ENCODE measurements at regions not wholly inside any gene's neighbourhood (a gene's known extent, or its start where the extent isn't known, plus 50 kb on each side); places are given as distances from the start of the nearest gene placed in this dataset.
A peak's percentile ranks its signal among the peaks of the same experiment; 100 is the strongest.

DNA sequence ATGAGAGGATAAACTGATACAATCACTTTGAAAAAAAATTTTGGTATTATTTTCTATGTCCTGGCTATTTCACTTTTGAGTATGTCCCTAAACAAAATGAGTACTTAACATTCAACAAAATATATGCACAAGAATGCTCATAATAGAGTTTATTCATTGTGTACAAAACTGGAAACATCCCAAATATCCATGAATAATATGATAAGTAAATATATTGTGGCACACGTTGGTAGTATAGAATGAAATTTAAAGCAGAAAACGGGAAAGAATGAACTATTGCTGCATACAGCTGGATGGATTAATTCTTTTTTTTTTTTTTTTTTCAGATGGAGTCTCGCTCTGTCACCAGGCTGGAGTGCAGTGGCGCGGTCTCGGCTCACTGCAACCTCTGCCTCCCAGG, 725.2 kb downstream of the LTN1 start:
- no peaks in the 10 kb centered on the region for H3K27me3 ChIP-seq (ENCODE audit: insufficient read depth, low read length)
- H3K4me3 ChIP-seq (ENCODE audit: low read depth, low read length) = no peak overlapping the region
- H2BK5ac ChIP-seq (ENCODE audit: low read depth, low read length, poor library complexity) = no peak overlapping the region
- H2AFZ ChIP-seq (ENCODE audit: insufficient read depth, low read length, poor library complexity) = no peak overlapping the region
- no peaks in the 10 kb centered on the region for H3K4me1 ChIP-seq (ENCODE audit: control insufficient read depth in 1 of 2, insufficient read depth in 2 of 2, low read length in 2 of 2)
- WGBS (ENCODE audit: extremely low coverage, insufficient coverage, insufficient read length) = no CpG with 5 or more reads among the region's 6 CpGs
- peak overlapping the region; percentile 14 for H4K91ac ChIP-seq (ENCODE audit: low read depth, low read length)
- H2BK120ac ChIP-seq (ENCODE audit: insufficient read depth, low read length, poor library complexity) = no peak overlapping the region
- H3K4ac ChIP-seq (ENCODE audit: low read depth, low read length) = no peak overlapping the region
- no peak for DNase-seq
- H3K36me3 ChIP-seq (ENCODE audit: control insufficient read depth in 1 of 2, insufficient read depth in 2 of 2, low read length in 2 of 2) = no peaks in the 10 kb centered on the region
- no peak overlapping the region for H3K9ac ChIP-seq (ENCODE audit: low read length)
- no peaks in the 10 kb centered on the region for H3K9me3 ChIP-seq (ENCODE audit: insufficient read depth, low read depth, low read length)
- no peaks in the 10 kb centered on the region for H3K79me2 ChIP-seq (ENCODE audit: control insufficient read depth, insufficient read depth, low read length, poor library complexity)
- H3K14ac ChIP-seq (ENCODE audit: low read length) = no peak overlapping the region
- H3K4me2 ChIP-seq (ENCODE audit: low read length) = no peak overlapping the region
- no peak overlapping the region for H2BK12ac ChIP-seq (ENCODE audit: low read length)
- H3K27ac ChIP-seq (ENCODE audit: low read depth, low read length) = no peak overlapping the region
- peaks cover 5% of the 10 kb centered on the region for H3K79me1 ChIP-seq (ENCODE audit: low read length)
- no peak overlapping the region for H2AK5ac ChIP-seq (ENCODE audit: low read length)
- no peak overlapping the region for H4K12ac ChIP-seq (ENCODE audit: low read depth, low read length)
- H3K23ac ChIP-seq (ENCODE audit: low read length) = no peak overlapping the region
- no peak overlapping the region for H3K18ac ChIP-seq (ENCODE audit: low read length)
- no peak overlapping the region for H4K8ac ChIP-seq (ENCODE audit: low read depth, low read length)

DNA sequence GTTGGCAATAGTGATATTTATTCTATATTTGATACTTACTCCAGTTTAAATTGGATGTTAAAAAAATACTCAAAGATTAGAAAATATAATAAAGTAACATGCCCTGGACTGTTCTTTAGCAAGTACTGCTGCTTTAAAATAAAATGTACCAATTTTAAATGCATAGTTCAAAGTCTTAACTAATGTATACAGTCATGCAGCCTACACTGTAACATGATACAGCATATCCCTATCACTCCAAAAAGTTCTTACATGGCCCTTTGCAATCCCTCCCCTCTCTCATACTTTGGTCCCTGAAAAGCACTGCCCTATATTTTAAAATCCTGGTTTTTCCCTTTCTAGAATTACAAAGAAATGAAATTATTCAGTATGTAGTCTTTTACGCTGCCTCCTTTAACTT, 726.6 kb downstream of the LTN1 start:
- H3K9ac ChIP-seq (ENCODE audit: low read length) = no peak overlapping the region
- no peak overlapping the region for H2BK5ac ChIP-seq (ENCODE audit: low read depth, low read length, poor library complexity)
- H4K91ac ChIP-seq (ENCODE audit: low read depth, low read length) = no peak overlapping the region
- WGBS (ENCODE audit: extremely low coverage, insufficient coverage, insufficient read length) = no CpG with 5 or more reads among the region's 1 CpG
- no peak overlapping the region for H3K27ac ChIP-seq (ENCODE audit: low read depth, low read length)
- no peak overlapping the region for H3K14ac ChIP-seq (ENCODE audit: low read length)
- no peak overlapping the region for H3K4me2 ChIP-seq (ENCODE audit: low read length)
- H3K9me3 ChIP-seq (ENCODE audit: insufficient read depth, low read depth, low read length) = no peaks in the 10 kb centered on the region
- no peaks in the 10 kb centered on the region for H3K4me1 ChIP-seq (ENCODE audit: control insufficient read depth in 1 of 2, insufficient read depth in 2 of 2, low read length in 2 of 2)
- no peak overlapping the region for H4K12ac ChIP-seq (ENCODE audit: low read depth, low read length)
- no peak overlapping the region for H4K8ac ChIP-seq (ENCODE audit: low read depth, low read length)
- H2BK12ac ChIP-seq (ENCODE audit: low read length) = no peak overlapping the region
- no peak for DNase-seq
- H3K36me3 ChIP-seq (ENCODE audit: control insufficient read depth in 1 of 2, insufficient read depth in 2 of 2, low read length in 2 of 2) = no peaks in the 10 kb centered on the region
- H3K23ac ChIP-seq (ENCODE audit: low read length) = no peak overlapping the region
- no peak overlapping the region for H2AK5ac ChIP-seq (ENCODE audit: low read length)
- H3K4me3 ChIP-seq (ENCODE audit: low read depth, low read length) = no peak overlapping the region
- no peak overlapping the region for H3K18ac ChIP-seq (ENCODE audit: low read length)
- no peaks in the 10 kb centered on the region for H3K27me3 ChIP-seq (ENCODE audit: insufficient read depth, low read length)
- H3K4ac ChIP-seq (ENCODE audit: low read depth, low read length) = no peak overlapping the region
- no peaks in the 10 kb centered on the region for H3K79me2 ChIP-seq (ENCODE audit: control insufficient read depth, insufficient read depth, low read length, poor library complexity)
- no peak overlapping the region for H2AFZ ChIP-seq (ENCODE audit: insufficient read depth, low read length, poor library complexity)
- H2BK120ac ChIP-seq (ENCODE audit: insufficient read depth, low read length, poor library complexity) = no peak overlapping the region
- peaks cover 5% of the 10 kb centered on the region for H3K79me1 ChIP-seq (ENCODE audit: low read length)

DNA sequence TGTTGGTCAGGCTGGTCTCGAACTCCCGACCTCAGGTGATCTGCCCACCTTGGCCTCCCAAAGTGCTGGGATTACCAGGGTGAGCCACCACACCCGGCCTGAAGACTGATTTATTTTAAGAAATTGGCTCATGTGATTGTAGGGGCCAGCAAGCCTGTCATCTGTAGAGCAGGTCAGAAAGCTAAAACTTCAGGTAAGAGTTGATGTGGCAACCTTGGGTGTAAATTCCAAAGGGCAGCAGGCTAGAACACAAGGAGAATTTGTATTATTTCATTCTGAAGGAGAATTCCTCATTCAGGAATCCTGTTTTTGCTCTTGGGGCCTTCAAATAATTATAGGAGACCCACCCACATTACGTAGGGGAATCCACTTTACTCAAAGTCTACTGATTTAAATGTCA, 728.7 kb downstream of the LTN1 start:
- H3K18ac ChIP-seq (ENCODE audit: low read length) = no peak overlapping the region
- H3K27ac ChIP-seq (ENCODE audit: low read depth, low read length) = no peak overlapping the region
- H3K9me3 ChIP-seq (ENCODE audit: insufficient read depth, low read depth, low read length) = no peaks in the 10 kb centered on the region
- H3K4me1 ChIP-seq (ENCODE audit: control insufficient read depth in 1 of 2, insufficient read depth in 2 of 2, low read length in 2 of 2) = no peaks in the 10 kb centered on the region
- H3K79me2 ChIP-seq (ENCODE audit: control insufficient read depth, insufficient read depth, low read length, poor library complexity) = no peaks in the 10 kb centered on the region
- H2AK5ac ChIP-seq (ENCODE audit: low read length) = no peak overlapping the region
- no peak overlapping the region for H4K91ac ChIP-seq (ENCODE audit: low read depth, low read length)
- peaks cover 1% of the 10 kb centered on the region for H3K79me1 ChIP-seq (ENCODE audit: low read length)
- no peak overlapping the region for H2BK120ac ChIP-seq (ENCODE audit: insufficient read depth, low read length, poor library complexity)
- no peaks in the 10 kb centered on the region for H3K36me3 ChIP-seq (ENCODE audit: control insufficient read depth in 1 of 2, insufficient read depth in 2 of 2, low read length in 2 of 2)
- H3K27me3 ChIP-seq (ENCODE audit: insufficient read depth, low read length) = no peaks in the 10 kb centered on the region
- H2BK5ac ChIP-seq (ENCODE audit: low read depth, low read length, poor library complexity) = no peak overlapping the region
- no peak overlapping the region for H3K14ac ChIP-seq (ENCODE audit: low read length)
- no peak overlapping the region for H3K4me3 ChIP-seq (ENCODE audit: low read depth, low read length)
- H3K9ac ChIP-seq (ENCODE audit: low read length) = no peak overlapping the region
- no peak overlapping the region for H3K23ac ChIP-seq (ENCODE audit: low read length)
- no peak overlapping the region for H4K8ac ChIP-seq (ENCODE audit: low read depth, low read length)
- no peak overlapping the region for H2AFZ ChIP-seq (ENCODE audit: insufficient read depth, low read length, poor library complexity)
- WGBS (ENCODE audit: extremely low coverage, insufficient coverage, insufficient read length) = no CpG with 5 or more reads among the region's 4 CpGs
- no peak overlapping the region for H4K12ac ChIP-seq (ENCODE audit: low read depth, low read length)
- H3K4ac ChIP-seq (ENCODE audit: low read depth, low read length) = no peak overlapping the region
- H2BK12ac ChIP-seq (ENCODE audit: low read length) = peak overlapping the region; percentile 64
- no peak overlapping the region for H3K4me2 ChIP-seq (ENCODE audit: low read length)
- no peak for DNase-seq

DNA sequence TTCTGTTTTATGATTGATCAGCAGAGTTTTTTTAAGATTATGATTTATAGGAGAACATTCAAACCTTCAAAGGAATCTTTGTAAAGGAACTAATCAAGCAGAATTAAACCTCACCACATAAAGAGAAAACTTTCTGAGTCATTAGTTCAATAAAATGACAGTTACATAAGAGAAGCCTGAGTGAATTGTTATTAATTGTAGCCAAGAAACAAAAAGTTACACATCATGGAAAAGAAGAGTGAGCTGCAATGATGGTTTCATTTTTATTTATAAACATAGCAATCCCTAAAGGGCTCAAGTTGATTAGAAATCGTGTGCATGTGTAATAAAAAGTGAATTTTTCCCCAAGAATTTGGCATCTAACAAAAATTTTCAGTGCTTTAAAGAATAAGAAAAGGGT, 731.4 kb downstream of the LTN1 start:
- no CpG with 5 or more reads among the region's 1 CpG for WGBS (ENCODE audit: extremely low coverage, insufficient coverage, insufficient read length)
- H2BK5ac ChIP-seq (ENCODE audit: low read depth, low read length, poor library complexity) = no peak overlapping the region
- H2AK5ac ChIP-seq (ENCODE audit: low read length) = no peak overlapping the region
- no peak overlapping the region for H3K4ac ChIP-seq (ENCODE audit: low read depth, low read length)
- no peak overlapping the region for H3K18ac ChIP-seq (ENCODE audit: low read length)
- H3K23ac ChIP-seq (ENCODE audit: low read length) = no peak overlapping the region
- H4K12ac ChIP-seq (ENCODE audit: low read depth, low read length) = no peak overlapping the region
- no peak overlapping the region for H2BK120ac ChIP-seq (ENCODE audit: insufficient read depth, low read length, poor library complexity)
- H3K9ac ChIP-seq (ENCODE audit: low read length) = no peak overlapping the region
- H4K8ac ChIP-seq (ENCODE audit: low read depth, low read length) = no peak overlapping the region
- H3K79me2 ChIP-seq (ENCODE audit: control insufficient read depth, insufficient read depth, low read length, poor library complexity) = no peaks in the 10 kb centered on the region
- no peak overlapping the region for H4K91ac ChIP-seq (ENCODE audit: low read depth, low read length)
- H3K27ac ChIP-seq (ENCODE audit: low read depth, low read length) = no peak overlapping the region
- H3K4me3 ChIP-seq (ENCODE audit: low read depth, low read length) = no peak overlapping the region
- no peak overlapping the region for H2AFZ ChIP-seq (ENCODE audit: insufficient read depth, low read length, poor library complexity)
- H3K9me3 ChIP-seq (ENCODE audit: insufficient read depth, low read depth, low read length) = no peaks in the 10 kb centered on the region
- H3K79me1 ChIP-seq (ENCODE audit: low read length) = peaks cover 4% of the 10 kb centered on the region
- H3K4me1 ChIP-seq (ENCODE audit: control insufficient read depth in 1 of 2, insufficient read depth in 2 of 2, low read length in 2 of 2) = no peaks in the 10 kb centered on the region
- H3K36me3 ChIP-seq (ENCODE audit: control insufficient read depth in 1 of 2, insufficient read depth in 2 of 2, low read length in 2 of 2) = no peaks in the 10 kb centered on the region
- H3K27me3 ChIP-seq (ENCODE audit: insufficient read depth, low read length) = no peaks in the 10 kb centered on the region
- no peak overlapping the region for H3K4me2 ChIP-seq (ENCODE audit: low read length)
- no peak for DNase-seq
- no peak overlapping the region for H3K14ac ChIP-seq (ENCODE audit: low read length)
- no peak overlapping the region for H2BK12ac ChIP-seq (ENCODE audit: low read length)
